ENCODE measurements at regions not wholly inside any gene's neighbourhood (a gene's known extent, or its start where the extent isn't known, plus 50 kb on each side); places are given as distances from the start of the nearest gene placed in this dataset.

DNA sequence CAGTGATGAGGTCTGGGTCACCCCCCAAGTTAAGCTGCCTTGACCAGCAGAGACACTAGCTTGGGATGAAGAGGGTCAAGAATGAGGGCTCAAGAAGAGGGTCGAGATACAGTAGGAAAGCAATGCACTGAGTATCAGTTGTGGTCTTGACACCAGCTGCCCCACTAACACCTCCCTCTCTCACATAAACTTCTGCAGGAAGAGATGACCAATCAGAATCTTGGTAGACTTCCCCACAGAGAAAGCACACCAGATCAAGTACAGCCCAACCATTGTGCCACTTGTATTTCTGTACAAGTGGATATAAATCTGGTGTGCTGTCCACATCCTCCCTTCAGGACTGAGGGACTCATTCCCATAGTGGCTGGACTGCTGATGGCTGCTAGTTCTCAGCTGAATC lies 101.2 kb upstream of the ELL2 start:
- TF ChIP-seq, protein P1, sequence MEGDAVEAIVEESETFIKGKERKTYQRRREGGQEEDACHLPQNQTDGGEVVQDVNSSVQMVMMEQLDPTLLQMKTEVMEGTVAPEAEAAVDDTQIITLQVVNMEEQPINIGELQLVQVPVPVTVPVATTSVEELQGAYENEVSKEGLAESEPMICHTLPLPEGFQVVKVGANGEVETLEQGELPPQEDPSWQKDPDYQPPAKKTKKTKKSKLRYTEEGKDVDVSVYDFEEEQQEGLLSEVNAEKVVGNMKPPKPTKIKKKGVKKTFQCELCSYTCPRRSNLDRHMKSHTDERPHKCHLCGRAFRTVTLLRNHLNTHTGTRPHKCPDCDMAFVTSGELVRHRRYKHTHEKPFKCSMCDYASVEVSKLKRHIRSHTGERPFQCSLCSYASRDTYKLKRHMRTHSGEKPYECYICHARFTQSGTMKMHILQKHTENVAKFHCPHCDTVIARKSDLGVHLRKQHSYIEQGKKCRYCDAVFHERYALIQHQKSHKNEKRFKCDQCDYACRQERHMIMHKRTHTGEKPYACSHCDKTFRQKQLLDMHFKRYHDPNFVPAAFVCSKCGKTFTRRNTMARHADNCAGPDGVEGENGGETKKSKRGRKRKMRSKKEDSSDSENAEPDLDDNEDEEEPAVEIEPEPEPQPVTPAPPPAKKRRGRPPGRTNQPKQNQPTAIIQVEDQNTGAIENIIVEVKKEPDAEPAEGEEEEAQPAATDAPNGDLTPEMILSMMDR (IDR thresholded peaks at IDR 0.05; ENCODE audit: insufficient read depth, low read depth, low read length) = no peak
- DNase-seq (ENCODE audit: low read depth) = no peak
- H3K4me3 ChIP-seq (ENCODE audit: low read depth, low read length) = no peak overlapping the region

DNA sequence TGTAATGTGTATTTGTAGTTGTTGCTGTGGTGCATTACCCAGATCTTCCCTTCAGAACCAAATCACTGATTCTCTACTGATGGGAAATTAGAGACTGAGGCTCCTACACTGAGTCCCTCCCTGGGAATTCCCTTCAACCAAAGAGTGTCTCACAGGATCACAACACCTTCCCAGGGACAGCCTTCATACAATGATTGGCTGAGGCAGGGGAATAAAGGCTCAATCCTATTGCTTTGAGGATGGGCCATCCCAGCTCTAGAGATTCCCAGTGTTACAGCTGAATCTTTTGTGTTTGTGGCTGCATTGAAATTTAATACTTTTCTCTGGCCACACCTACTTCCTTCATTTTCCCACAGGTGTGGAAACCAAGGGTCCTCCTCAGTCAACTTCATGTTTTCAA lies 96.4 kb upstream of the ELL2 start:
- DNase-seq (ENCODE audit: low read depth) = no peak
- H3K4me3 ChIP-seq (ENCODE audit: low read depth, low read length) = no peak overlapping the region
- TF ChIP-seq, protein P1 (IDR thresholded peaks at IDR 0.05; ENCODE audit: insufficient read depth, low read depth, low read length) = no peak

DNA sequence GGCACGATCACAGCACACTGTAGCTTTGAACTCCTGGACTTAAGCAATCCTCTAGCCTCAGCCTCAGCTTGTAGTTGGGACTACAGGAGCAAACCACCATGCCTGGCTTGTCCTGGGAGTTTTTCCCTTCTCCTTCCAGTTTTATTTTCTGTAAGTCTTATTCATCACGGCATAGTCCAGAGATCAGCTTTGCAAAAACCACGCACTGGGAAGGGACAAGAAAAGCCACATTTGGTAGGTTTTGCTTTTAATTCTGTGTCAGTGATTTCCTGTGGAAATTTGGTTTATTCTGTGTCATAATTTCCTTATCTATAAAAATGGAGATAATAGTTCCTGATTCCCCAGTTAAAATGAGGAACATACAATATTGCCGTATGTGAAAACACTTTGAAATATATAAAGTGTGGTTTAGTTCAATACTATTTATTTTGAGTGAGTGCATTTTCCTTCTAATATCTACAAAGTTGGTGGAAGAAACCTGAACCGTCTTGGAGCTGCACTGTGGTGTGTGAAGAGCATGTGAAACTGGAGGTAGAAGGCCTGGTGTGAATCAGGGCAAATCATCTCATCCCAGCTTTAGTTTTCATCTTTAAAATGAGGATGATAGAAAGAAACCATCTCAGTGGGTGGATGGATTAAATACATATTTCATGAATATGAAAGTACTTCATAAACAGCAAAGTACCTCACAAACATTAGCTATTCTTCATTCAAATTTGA lies 92.8 kb upstream of the ELL2 start:
- TF ChIP-seq, protein P1 (IDR thresholded peaks at IDR 0.05; ENCODE audit: insufficient read depth, low read depth, low read length) = no peak
- no peak overlapping the region for H3K4me3 ChIP-seq (ENCODE audit: low read depth, low read length)
- no peak for DNase-seq (ENCODE audit: low read depth)

DNA sequence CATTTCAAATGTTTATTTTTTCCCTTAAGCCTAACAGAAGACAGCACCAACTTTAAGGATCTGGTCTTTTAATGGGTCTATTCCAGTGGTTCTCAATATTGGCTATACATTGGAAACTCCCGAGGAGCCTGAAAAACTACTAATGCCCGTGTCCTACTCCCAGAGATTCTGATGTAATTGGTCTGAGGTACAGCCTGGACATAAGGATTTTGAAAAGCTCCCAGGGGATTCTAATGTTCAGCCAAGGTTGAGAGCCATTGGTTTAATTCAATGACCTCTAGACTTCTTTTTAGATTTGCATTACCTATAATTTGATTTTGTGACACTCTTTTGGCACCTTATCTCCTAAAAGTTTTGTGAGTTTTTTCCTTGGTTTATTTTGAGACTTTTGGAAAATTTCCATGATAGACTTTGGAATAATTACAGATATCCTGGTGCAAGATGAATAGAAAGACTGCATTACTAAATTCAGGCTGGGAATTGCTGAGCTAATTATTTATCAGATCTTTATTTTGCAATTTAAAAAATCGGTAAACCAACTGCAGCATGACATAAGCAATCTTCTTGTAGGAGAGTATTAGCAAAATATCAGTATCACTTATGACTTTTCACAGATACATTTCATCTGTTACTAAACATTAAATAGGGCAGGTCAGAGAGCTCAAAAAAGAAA lies 91.5 kb upstream of the ELL2 start:
- TF ChIP-seq, protein P1 (IDR thresholded peaks at IDR 0.05; ENCODE audit: insufficient read depth, low read depth, low read length) = no peak
- no peak for DNase-seq (ENCODE audit: low read depth)
- no peak overlapping the region for H3K4me3 ChIP-seq (ENCODE audit: low read depth, low read length)

DNA sequence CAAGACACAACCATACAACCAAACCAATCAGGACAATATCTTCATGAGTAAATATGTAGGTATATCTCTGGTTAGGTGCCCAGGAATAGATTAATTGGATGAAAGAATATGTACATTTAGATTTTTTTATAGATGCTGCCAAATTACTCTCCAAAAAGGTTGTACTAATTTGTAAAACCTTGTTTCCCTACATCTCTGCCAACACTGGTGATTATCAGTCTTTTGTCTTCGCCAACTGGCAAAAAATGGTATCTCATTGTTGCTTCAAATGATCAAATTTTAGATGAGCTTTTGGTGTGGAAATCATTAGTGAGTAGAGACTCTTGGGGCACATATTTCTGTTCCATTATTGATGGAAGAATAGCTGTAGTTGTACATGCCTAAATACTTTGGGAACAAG lies 90.7 kb upstream of the ELL2 start:
- TF ChIP-seq, protein P1 (IDR thresholded peaks at IDR 0.05; ENCODE audit: insufficient read depth, low read depth, low read length) = no peak
- no peak overlapping the region for H3K4me3 ChIP-seq (ENCODE audit: low read depth, low read length)
- DNase-seq (ENCODE audit: low read depth) = no peak

DNA sequence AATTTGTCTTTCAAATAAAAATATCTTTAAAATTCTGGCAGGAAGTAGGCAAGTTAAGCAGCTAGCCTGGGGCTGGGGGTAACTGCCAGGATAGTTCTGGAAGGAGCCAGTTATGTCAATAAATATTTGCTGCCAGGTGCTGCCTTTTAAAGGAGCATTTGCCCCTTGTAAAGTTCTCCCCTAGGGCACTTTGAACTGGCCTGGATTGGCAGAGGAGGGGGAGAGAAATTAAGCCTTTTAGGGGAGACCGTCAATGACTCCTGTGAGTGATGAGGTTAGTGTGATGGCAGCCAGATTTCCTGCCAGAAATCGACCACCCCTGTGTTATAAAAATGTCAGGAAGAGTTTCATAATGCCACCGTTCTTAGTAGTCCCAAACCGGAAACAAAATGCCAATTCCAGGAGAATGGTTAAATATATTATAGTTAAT lies 89.8 kb upstream of the ELL2 start:
- TF ChIP-seq, protein P1 (IDR thresholded peaks at IDR 0.05; ENCODE audit: insufficient read depth, low read depth, low read length) = no peak
- no peak for DNase-seq (ENCODE audit: low read depth)
- no peak overlapping the region for H3K4me3 ChIP-seq (ENCODE audit: low read depth, low read length)

Data from fibroblast of villous mesenchyme (primary cell).